NCI-H2107 (cell line): ENCODE measurements at regions not wholly inside any gene's neighbourhood (a gene's known extent, or its start where the extent isn't known, plus 50 kb on each side); places are given as distances from the start of the nearest gene placed in this dataset.

ENCODE experiments used
- DNase-seq: peaks from one replicate; lab custom pipeline; 2025; lab: John Stamatoyannopoulos, UW

GRCh38 chr1:191890433-191891088 lies 267.7 kb upstream of the RGS18 start:
- no peak for DNase-seq

- no peak for DNase-seq
These were observed 265.5 kb upstream of the RGS18 start for GRCh38 chr1:191892716-191893115.

- DNase-seq: no peak
These were observed 263.2 kb upstream of the RGS18 start for GRCh38 chr1:191895049-191895448.

GRCh38 chr1:191895462-191896058 lies 262.7 kb upstream of the RGS18 start:
- DNase-seq: no peak

GRCh38 chr1:191897134-191897533 lies 261.1 kb upstream of the RGS18 start:
- no peak for DNase-seq

GRCh38 chr1:191901651-191902050 lies 256.6 kb upstream of the RGS18 start:
- DNase-seq: no peak

- DNase-seq: no peak
These were observed 253.3 kb upstream of the RGS18 start for GRCh38 chr1:191904991-191905390.

- DNase-seq: no peak
These were observed 252.5 kb upstream of the RGS18 start for GRCh38 chr1:191905781-191906180.

- DNase-seq: no peak
These were observed 251.1 kb upstream of the RGS18 start for GRCh38 chr1:191907121-191907520.

GRCh38 chr1:191910245-191910644 lies 248.0 kb upstream of the RGS18 start:
- no peak for DNase-seq

GRCh38 chr1:191912517-191912916 lies 245.7 kb upstream of the RGS18 start:
- no peak for DNase-seq

- no peak for DNase-seq
These were observed 244.8 kb upstream of the RGS18 start for GRCh38 chr1:191913260-191913977.

- DNase-seq: no peak
These were observed 228.9 kb upstream of the RGS18 start for GRCh38 chr1:191929383-191929782.

GRCh38 chr1:191943684-191944083 lies 214.6 kb upstream of the RGS18 start:
- DNase-seq: no peak

- no peak for DNase-seq
These were observed 204.7 kb upstream of the RGS18 start for GRCh38 chr1:191953526-191953925.

GRCh38 chr1:191959856-191960255 lies 198.4 kb upstream of the RGS18 start:
- DNase-seq: no peak

GRCh38 chr1:191963286-191963685 lies 195.0 kb upstream of the RGS18 start:
- DNase-seq: no peak

GRCh38 chr1:191963781-191964455 lies 194.3 kb upstream of the RGS18 start:
- no peak for DNase-seq

GRCh38 chr1:191969290-191969689 lies 189.0 kb upstream of the RGS18 start:
- DNase-seq: no peak

GRCh38 chr1:191970116-191970515 lies 188.1 kb upstream of the RGS18 start:
- DNase-seq: no peak

GRCh38 chr1:191971447-191971846 lies 186.8 kb upstream of the RGS18 start:
- DNase-seq: no peak

GRCh38 chr1:191974004-191974403 lies 184.3 kb upstream of the RGS18 start:
- no peak for DNase-seq
